H9 (cell line): ENCODE measurements at regions not wholly inside any gene's neighbourhood (a gene's known extent, or its start where the extent isn't known, plus 50 kb on each side); places are given as distances from the start of the nearest gene placed in this dataset.

ENCODE experiments used
- DNase-seq: peaks from one replicate; pipeline ENCODE4 v3.0.0-alpha.2; 2017
- H2AFZ ChIP-seq: one replicate; pipeline ENCODE4 v1.6.1; 2013; ENCODE audit warnings: mild to moderate bottlenecking, low read length, control low read depth, moderate library complexity
- H2AK5ac ChIP-seq: 2 replicates; pipeline ENCODE4 v1.6.1; 2013; ENCODE audit warnings: low read length, control low read depth, mixed read lengths; ENCODE audit not compliant: insufficient read length
- H2BK120ac ChIP-seq: one replicate; pipeline ENCODE4 v1.6.1; 2013; ENCODE audit warnings: low read depth, mild to moderate bottlenecking, low read length, control low read depth, inconsistent platforms; ENCODE audit not compliant: poor library complexity, severe bottlenecking
- H2BK12ac ChIP-seq: 2 replicates; pipeline ENCODE4 v1.6.1; 2013; ENCODE audit warnings: low read length, control low read depth, mixed read lengths, low read depth; ENCODE audit not compliant: insufficient read length
- H2BK15ac ChIP-seq: 2 replicates; pipeline ENCODE4 v1.6.1; 2013; ENCODE audit warnings: low read depth, low read length, control low read depth
- H2BK20ac ChIP-seq: one replicate; pipeline ENCODE4 v1.6.1; 2013; ENCODE audit warnings: low read depth, mild to moderate bottlenecking, low read length, control low read depth, inconsistent platforms; ENCODE audit not compliant: poor library complexity, severe bottlenecking
- H2BK5ac ChIP-seq: 2 replicates; pipeline ENCODE4 v1.6.1; 2013; ENCODE audit warnings: low read length, control low read depth, mixed read lengths; ENCODE audit not compliant: insufficient read length
- H3K14ac ChIP-seq: 2 replicates; pipeline ENCODE4 v1.6.1; 2013; ENCODE audit warnings: low read length, control low read depth; ENCODE audit not compliant: insufficient read depth
- H3K18ac ChIP-seq: 2 replicates; pipeline ENCODE4 v1.6.1; 2013; ENCODE audit warnings: low read depth, mild to moderate bottlenecking, mixed read lengths, low read length, control low read depth; ENCODE audit not compliant: insufficient read length
- H3K23ac ChIP-seq: 2 replicates; pipeline ENCODE4 v1.6.1; 2013; ENCODE audit warnings: low read length, control low read depth, mixed read lengths, low read depth; ENCODE audit not compliant: insufficient read length
- H3K23me2 ChIP-seq: 2 replicates; pipeline ENCODE4 v1.6.1; 2013; ENCODE audit warnings: low read depth, mild to moderate bottlenecking, mixed read lengths, low read length, control low read depth; ENCODE audit not compliant: insufficient read length, poor library complexity, severe bottlenecking
- H3K27ac ChIP-seq: 2 replicates; pipeline ENCODE4 v1.5.1; 2013; ENCODE audit warnings: low read length, control low read depth, mixed read lengths, low read depth; ENCODE audit not compliant: insufficient read length
- H3K27me3 ChIP-seq: 2 replicates; pipeline ENCODE4 v1.6.1; 2013; ENCODE audit warnings: low read length, control low read depth, inconsistent platforms; ENCODE audit not compliant: insufficient read depth
- H3K4ac ChIP-seq: 2 replicates; pipeline ENCODE4 v1.6.1; 2013; ENCODE audit warnings: low read depth, mild to moderate bottlenecking, control low read depth, inconsistent platforms, low read length, moderate library complexity
- H3K4me1 ChIP-seq: 2 replicates; pipeline ENCODE4 v1.6.1; 2013; ENCODE audit warnings: low read length, control low read depth, inconsistent platforms; ENCODE audit not compliant: insufficient read depth
- H3K4me2 ChIP-seq: 2 replicates; pipeline ENCODE4 v1.6.1; 2013; ENCODE audit warnings: low read length, control low read depth, mixed read lengths; ENCODE audit not compliant: insufficient read length, insufficient read depth
- H3K56ac ChIP-seq: 2 replicates; pipeline ENCODE4 v1.6.1; 2013; ENCODE audit warnings: low read depth, mild to moderate bottlenecking, mixed read lengths, low read length, control low read depth; ENCODE audit not compliant: insufficient read length
- H3K79me1 ChIP-seq: 2 replicates; pipeline ENCODE4 v1.6.1; 2013; ENCODE audit warnings: low read depth, mild to moderate bottlenecking, moderate library complexity, low read length, control low read depth, inconsistent platforms; ENCODE audit not compliant: insufficient read depth, poor library complexity, severe bottlenecking
- H3K79me2 ChIP-seq: 2 replicates; pipeline ENCODE4 v1.6.1; 2013; ENCODE audit warnings: low read length, control low read depth, inconsistent platforms; ENCODE audit not compliant: insufficient read depth
- H3K9ac ChIP-seq: 2 replicates; pipeline ENCODE4 v1.6.1; 2013; ENCODE audit warnings: low read length, control low read depth, mixed read lengths; ENCODE audit not compliant: insufficient read length; ENCODE audit errors: extremely low read depth
- H3K9me3 ChIP-seq: one replicate; pipeline ENCODE4 v1.6.1; 2013; ENCODE audit warnings: low read depth, low read length, inconsistent platforms; ENCODE audit not compliant: control insufficient read depth
- H3T11ph ChIP-seq: one replicate; pipeline ENCODE4 v1.6.1; 2013; ENCODE audit warnings: mild to moderate bottlenecking, low read length, control low read depth, inconsistent platforms
- H4K20me1 ChIP-seq: one replicate; pipeline ENCODE4 v1.6.1; 2013; ENCODE audit not compliant: control insufficient read depth, insufficient read length, insufficient read depth
- H4K5ac ChIP-seq: 2 replicates; pipeline ENCODE4 v1.6.1; 2013; ENCODE audit warnings: low read depth, mild to moderate bottlenecking, mixed read lengths, low read length, control low read depth; ENCODE audit not compliant: insufficient read length
- H4K8ac ChIP-seq: replicated peaks from 2 replicates; pipeline ENCODE4 v1.6.1; 2013; ENCODE audit warnings: low read length, control low read depth, mixed read lengths, low read depth; ENCODE audit not compliant: insufficient read length
- H4K91ac ChIP-seq: 2 replicates; pipeline ENCODE4 v1.6.1; 2013; ENCODE audit warnings: low read depth, mild to moderate bottlenecking, moderate library complexity, mixed read lengths, low read length, control low read depth; ENCODE audit not compliant: insufficient read length
- H3K27ac Mint-ChIP-seq, 3 experiments: 2 replicates in 2 of 3; 3 replicates in 1 of 3; pipeline ENCODE4 v1.8.0; 2020 to 2021; ENCODE audit warnings: mixed read lengths in 3 of 3, mild to moderate bottlenecking in 1 of 3, moderate library complexity in 1 of 3
- H3K27me3 Mint-ChIP-seq: 2 replicates; pipeline ENCODE4 v1.8.0; 2021; ENCODE audit warnings: low read depth, mild to moderate bottlenecking, moderate library complexity, mixed read lengths
- H3K36me3 Mint-ChIP-seq, 3 experiments: 2 replicates in 2 of 3; 3 replicates in 1 of 3; pipeline ENCODE4 v1.8.0; 2020 to 2021; ENCODE audit warnings: low read depth in 3 of 3, mixed read lengths in 3 of 3; ENCODE audit not compliant: insufficient read depth in 1 of 3
- H3K4me1 Mint-ChIP-seq, 2 experiments: 2 replicates each; pipeline ENCODE4 v1.8.0; 2020; ENCODE audit warnings: mixed read lengths in 2 of 2
- H3K4me3 Mint-ChIP-seq, 2 experiments: 2 replicates in 1 of 2; 3 replicates in 1 of 2; pipeline ENCODE4 v1.8.0; 2020 to 2021; ENCODE audit warnings: mild to moderate bottlenecking in 2 of 2, mixed read lengths in 2 of 2, moderate library complexity in 1 of 2
- H3K9me3 Mint-ChIP-seq, 2 experiments: 2 replicates in 1 of 2; 3 replicates in 1 of 2; pipeline ENCODE4 v1.8.0; 2020; ENCODE audit warnings: mild to moderate bottlenecking in 2 of 2, mixed read lengths in 2 of 2, moderate library complexity in 1 of 2
- CTCF ChIP-seq: fragments of 200-600 bp; sonication (generic); conservative IDR thresholded peaks from 3 replicates; pipeline ENCODE4 v1.8.0; 2021; ENCODE audit warnings: antibody characterized with exemption, mild to moderate bottlenecking
- WGBS: extraction: QIAGEN DNeasy Blood & Tissue Kit; methylation state at CpG from one replicate; pipeline ENCODE4 v1.1.7; 2013; ENCODE audit warnings: missing lambda C conversion rate, low lambda C conversion rate, mixed read lengths; ENCODE audit not compliant: insufficient read length; ENCODE audit errors: extremely low coverage; 5-methylcytosine and 5-hydroxymethylcytosine counted together

GRCh38 chr21:38129711-38130110 lies 127.1 kb upstream of the KCNJ15 start:
- no peak overlapping the region for H3K56ac ChIP-seq
- H2AK5ac ChIP-seq, result no peak overlapping the region
- Mint-ChIP-seq H3K27ac (no peak overlapping the region), H3K27me3 (peaks cover 2% of the 10 kb centered on the region), H3K4me1 (no peaks in the 10 kb centered on the region), H3K4me3 (no peak overlapping the region), H3K36me3 (no peaks in the 10 kb centered on the region; a peak in 1 of 7 replicates), H3K9me3 (peaks cover 0 to 2% of the 10 kb centered on the region in 2 experiments; a peak in 1 of 5 replicates)
- H2BK20ac ChIP-seq, result no peak overlapping the region
- no peaks in the 10 kb centered on the region for H3K23me2 ChIP-seq
- no peak for DNase-seq
- H3K27ac ChIP-seq, result no peak overlapping the region
- H3K23ac ChIP-seq, result no peak overlapping the region
- H2BK12ac ChIP-seq, result no peak overlapping the region
- 0 out of 2 replicates have a peak, but pooled peaks cover 2% of the 10 kb centered on the region for H3K79me2 ChIP-seq
- H3K9ac ChIP-seq, result no peak overlapping the region
- no peak overlapping the region for H3K4ac ChIP-seq
- H2AFZ ChIP-seq, result no peak overlapping the region
- no peak overlapping the region for H3K4me2 ChIP-seq
- H2BK120ac ChIP-seq, result no peak overlapping the region
- H3K14ac ChIP-seq, result no peak overlapping the region
- WGBS, result no CpG with 5 or more reads among the region's 1 CpG
- no peaks in the 10 kb centered on the region for H3K27me3 ChIP-seq
- H2BK5ac ChIP-seq, result no peak overlapping the region
- H4K5ac ChIP-seq, result no peak overlapping the region
- H3K4me1 ChIP-seq, result no peaks in the 10 kb centered on the region
- no peak overlapping the region for H4K8ac ChIP-seq
- H4K91ac ChIP-seq, result no peak overlapping the region
- no peaks in the 10 kb centered on the region for H3K9me3 ChIP-seq
- no peak overlapping the region for H3K18ac ChIP-seq
- H4K20me1 ChIP-seq, result no peaks in the 10 kb centered on the region
- no peaks in the 10 kb centered on the region for H3K79me1 ChIP-seq
- TF ChIP-seq CTCF, result no peak
- H2BK15ac ChIP-seq, result no peak overlapping the region
- H3T11ph ChIP-seq, result no peak overlapping the region
